Adrenal gland (tissue), 9 donors: ENCODE measurements at regions not wholly inside any gene's neighbourhood (a gene's known extent, or its start where the extent isn't known, plus 50 kb on each side); places are given as distances from the start of the nearest gene placed in this dataset.
A peak's percentile ranks its signal among the peaks of the same experiment; 100 is the strongest.
"Not testable (repeated sequence)": the region's sequence is repeated elsewhere in the genome, so short reads cannot be mapped to it uniquely, and the experiment has no call there.

Experiments
- DNase-seq, 7 donors: peaks; one replicate each; pipeline ENCODE4 v3.0.0-alpha.2; 2019 to 2020
- H3K27ac ChIP-seq, 5 donors: fragments of 200-600 bp; sonication (generic) in 4 of 5; 1 replicate in 3 of 5; 2 replicates in 2 of 5; pipeline versions ENCODE4 v1.5.1 to v1.8.0; 2016 to 2020; ENCODE audit warnings: mild to moderate bottlenecking in 1 of 5
- H3K27me3 ChIP-seq: fragments of 200-600 bp; 2 replicates; pipeline ENCODE4 v1.8.0; 2021
- H3K36me3 ChIP-seq, 2 donors: fragments of 200-600 bp; replicated peaks in 1 of 2; 1 replicate in 1 of 2; 2 replicates in 1 of 2; pipeline versions ENCODE4 v1.5.1 to v1.8.0; 2018 to 2022
- H3K4me1 ChIP-seq, 2 donors: fragments of 200-600 bp; replicated peaks in 1 of 2; 1 replicate in 1 of 2; 2 replicates in 1 of 2; pipeline versions ENCODE4 v1.5.1 to v1.8.0; 2018 to 2021
- H3K4me3 ChIP-seq, 4 donors: fragments of 200-600 bp; sonication (generic) in 3 of 4; one replicate each; pipeline ENCODE4 v1.5.1; 2016 to 2018
- H3K9me3 ChIP-seq, 3 donors: fragments of 200-600 bp; sonication (generic) in 1 of 3; replicated peaks in 1 of 3; 1 replicate in 2 of 3; 2 replicates in 1 of 3; pipeline versions ENCODE4 v1.5.1 to v1.8.0; 2016 to 2021
- POLR2A ChIP-seq, 2 donors: fragments of 450-650 bp; IDR thresholded peaks; one replicate each; pipeline ENCODE4 v1.6.1; 2017; ENCODE audit warnings: antibody characterized with exemption in 2 of 2, mild to moderate bottlenecking in 2 of 2, moderate library complexity in 1 of 2
- WGBS, 4 donors: extraction: QIAGEN DNeasy Blood & Tissue Kit in 2 of 4; methylation state at CpG; one replicate each; pipeline versions ENCODE4 v1.1.5 to v1.1.7; 2013 to 2017; 5-methylcytosine and 5-hydroxymethylcytosine counted together
- intact Hi-C, 2 donors: fragments of 100-400 bp; cut with DNase I; formaldehyde crosslinking; loops; one replicate each; pipeline versions ENCODE4 v1.14.1 to v1.15.0; 2022 to 2023
- TF ChIP-seq, protein P1 (sequence below), 6 experiments: fragments of 450-650 bp in 4 of 6; fragments of 200-600 bp in 2 of 6; sonication (generic) in 1 of 6; IDR thresholded peaks; 1 replicate in 5 of 6; 2 replicates in 1 of 6; pipeline versions ENCODE4 v1.5.1 to v1.8.0; 2016 to 2021; ENCODE audit warnings: antibody characterized with exemption in 6 of 6, mild to moderate bottlenecking in 2 of 6, moderate library complexity in 1 of 6
- donor health status: healthy with polysubstance abuse.
- donor health status: Bipolar disorder and iron deficiency.
- donor health status: DM: yes; HTN: yes; CAD: no.
- donor health status: DM: no; HTN: no; CAD: no.
- donor health status: DM: no; HTN: no; CAD: no.

DNA sequence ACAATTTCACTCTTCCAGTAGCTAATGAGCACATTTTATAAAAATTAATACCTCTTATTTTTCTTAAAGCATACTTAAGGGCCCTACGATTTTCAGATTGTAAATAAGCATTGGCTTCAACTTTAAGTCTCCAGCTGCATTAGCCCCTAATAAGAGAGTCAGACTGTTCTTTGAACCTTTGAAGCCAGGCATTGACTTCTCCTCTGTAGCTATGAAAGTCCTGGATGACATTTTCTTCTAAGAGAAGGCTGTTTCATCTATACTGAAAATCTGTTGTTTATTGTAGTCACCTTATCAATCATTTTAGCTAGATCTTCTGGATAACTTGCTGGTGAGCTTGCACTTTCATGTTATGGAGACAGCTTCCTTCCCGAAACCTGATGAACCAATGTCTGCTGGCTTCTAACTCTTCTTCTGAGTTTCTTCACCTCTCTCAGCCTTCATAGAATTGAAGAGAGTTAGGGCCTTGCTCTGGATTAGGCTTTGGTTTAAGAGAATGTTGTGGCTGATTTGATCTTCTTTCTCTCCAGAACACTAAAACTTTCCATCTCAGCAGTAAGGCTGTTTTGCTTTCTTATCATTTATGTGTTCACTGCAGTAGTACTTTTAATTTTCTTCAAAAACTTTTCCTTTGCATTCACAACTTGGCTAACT is 377.1 kb upstream of the RGS6 start:
- WGBS, 4 donors, result 91 to 97% (median 93%) methylated on average over 2 of the region's 2 CpGs

DNA sequence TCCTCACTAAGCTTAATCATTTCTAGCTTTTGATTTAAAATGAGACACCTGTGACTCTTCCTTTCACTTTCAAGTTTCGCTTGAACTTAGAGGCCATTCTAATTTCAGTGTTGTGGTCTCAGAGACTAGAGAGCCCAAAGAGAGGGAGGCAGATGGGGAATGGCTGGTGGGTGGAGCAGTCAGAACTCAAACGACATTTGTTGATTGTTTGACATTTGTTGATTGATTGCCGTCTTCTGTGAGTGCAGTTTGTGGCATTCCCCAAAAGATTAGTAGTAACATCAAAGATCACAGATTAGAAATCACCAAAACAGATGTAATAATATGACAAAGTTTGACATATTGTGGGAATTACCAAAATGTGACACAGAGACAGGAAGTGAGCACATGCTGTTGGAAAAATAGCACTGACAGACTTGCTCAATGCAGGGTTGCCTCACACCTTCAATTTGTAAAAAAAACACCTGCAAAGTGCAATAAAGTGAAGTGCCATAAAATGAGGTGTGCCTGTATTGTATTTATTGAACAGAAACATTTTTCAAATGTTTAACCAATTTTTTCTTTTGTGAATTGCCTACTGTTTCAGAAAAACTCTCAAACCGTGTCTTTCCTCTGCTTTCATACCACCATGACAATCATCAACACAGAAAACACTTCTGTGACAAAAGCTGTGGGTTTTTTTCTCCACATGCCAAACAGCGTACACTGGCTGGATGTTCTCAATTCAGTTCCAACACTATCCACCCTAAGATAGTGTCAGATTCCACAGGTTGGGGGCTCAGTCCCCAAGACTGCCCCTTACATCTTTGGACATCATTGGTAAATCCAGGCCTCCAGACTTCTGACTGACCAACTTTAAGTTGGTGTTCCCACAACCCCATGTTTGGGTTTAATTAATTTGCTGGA is 376.3 kb upstream of the RGS6 start:
- no peak for DNase-seq
- intact Hi-C loops, result no loop called here
- Histone ChIP-seq H3K27ac (peak overlapping the region in 2 of 5 donors; percentile 46 to 59), H3K9me3 (no peaks in the 10 kb centered on the region), H3K4me1 (peaks cover 5 to 14% of the 10 kb centered on the region in 2 donors), H3K36me3 (no peaks in the 10 kb centered on the region), H3K27me3 (no peaks in the 10 kb centered on the region), H3K4me3 (peak overlapping the region in 1 of 4 donors; percentile 20)
- TF ChIP-seq, protein P1, sequence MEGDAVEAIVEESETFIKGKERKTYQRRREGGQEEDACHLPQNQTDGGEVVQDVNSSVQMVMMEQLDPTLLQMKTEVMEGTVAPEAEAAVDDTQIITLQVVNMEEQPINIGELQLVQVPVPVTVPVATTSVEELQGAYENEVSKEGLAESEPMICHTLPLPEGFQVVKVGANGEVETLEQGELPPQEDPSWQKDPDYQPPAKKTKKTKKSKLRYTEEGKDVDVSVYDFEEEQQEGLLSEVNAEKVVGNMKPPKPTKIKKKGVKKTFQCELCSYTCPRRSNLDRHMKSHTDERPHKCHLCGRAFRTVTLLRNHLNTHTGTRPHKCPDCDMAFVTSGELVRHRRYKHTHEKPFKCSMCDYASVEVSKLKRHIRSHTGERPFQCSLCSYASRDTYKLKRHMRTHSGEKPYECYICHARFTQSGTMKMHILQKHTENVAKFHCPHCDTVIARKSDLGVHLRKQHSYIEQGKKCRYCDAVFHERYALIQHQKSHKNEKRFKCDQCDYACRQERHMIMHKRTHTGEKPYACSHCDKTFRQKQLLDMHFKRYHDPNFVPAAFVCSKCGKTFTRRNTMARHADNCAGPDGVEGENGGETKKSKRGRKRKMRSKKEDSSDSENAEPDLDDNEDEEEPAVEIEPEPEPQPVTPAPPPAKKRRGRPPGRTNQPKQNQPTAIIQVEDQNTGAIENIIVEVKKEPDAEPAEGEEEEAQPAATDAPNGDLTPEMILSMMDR (IDR thresholded peaks at IDR 0.05), result no peak
- no peak for TF ChIP-seq POLR2A (IDR thresholded peaks at IDR 0.05)
- 60 to 67% (median 64%) methylated on average over 5 of the region's 5 CpGs for WGBS, 4 donors

More for the DNA sequence above, 377.1 kb upstream of the RGS6 start:
- Histone ChIP-seq H3K4me1 (peaks cover 5 to 14% of the 10 kb centered on the region in 2 donors), H3K4me3 (peak overlapping the region in 1 of 4 donors; percentile 20), H3K9me3 (no peaks in the 10 kb centered on the region), H3K27me3 (no peaks in the 10 kb centered on the region), H3K36me3 (no peaks in the 10 kb centered on the region), H3K27ac (peak overlapping the region in 1 of 5 donors; percentile 46)
- intact Hi-C loops, result no loop called here
- TF ChIP-seq POLR2A (IDR thresholded peaks at IDR 0.05), result no peak
- TF ChIP-seq, protein P1 (IDR thresholded peaks at IDR 0.05), result no peak
- no peak for DNase-seq

DNA sequence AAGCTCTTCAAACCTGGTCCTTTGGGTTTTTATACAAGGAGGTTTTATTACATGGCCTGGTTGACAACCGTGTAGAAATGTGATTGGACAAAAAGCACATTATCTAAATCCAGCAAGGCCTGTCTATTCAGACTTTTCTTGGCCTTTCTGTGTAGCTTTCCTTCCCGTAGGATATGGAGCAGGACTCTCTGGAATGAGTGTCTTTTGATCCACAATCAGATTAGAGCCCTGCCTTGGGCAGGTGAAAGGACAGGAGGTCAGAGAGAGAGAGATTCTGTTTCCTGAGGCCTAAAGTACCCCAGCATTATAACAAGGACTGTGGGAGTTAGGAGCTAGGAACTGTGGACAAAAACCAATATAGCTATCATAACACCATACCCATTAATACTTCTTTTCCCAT is 375.5 kb upstream of the RGS6 start:
- no peak overlapping the region for H3K4me3 ChIP-seq
- WGBS, 4 donors, result 86 to 89% (median 88%) methylated on average over 2 of the region's 2 CpGs
- H3K9me3 ChIP-seq, result no peaks in the 10 kb centered on the region
- H3K36me3 ChIP-seq, result no peaks in the 10 kb centered on the region
- no peaks in the 10 kb centered on the region for H3K27me3 ChIP-seq
- intact Hi-C loops, result no loop called here
- TF ChIP-seq POLR2A (IDR thresholded peaks at IDR 0.05), result no peak
- TF ChIP-seq, protein P1 (IDR thresholded peaks at IDR 0.05), result no peak
- H3K27ac ChIP-seq, result no peak overlapping the region
- DNase-seq, result no peak
- H3K4me1 ChIP-seq, result peaks cover 5 to 14% of the 10 kb centered on the region in 2 donors

DNA sequence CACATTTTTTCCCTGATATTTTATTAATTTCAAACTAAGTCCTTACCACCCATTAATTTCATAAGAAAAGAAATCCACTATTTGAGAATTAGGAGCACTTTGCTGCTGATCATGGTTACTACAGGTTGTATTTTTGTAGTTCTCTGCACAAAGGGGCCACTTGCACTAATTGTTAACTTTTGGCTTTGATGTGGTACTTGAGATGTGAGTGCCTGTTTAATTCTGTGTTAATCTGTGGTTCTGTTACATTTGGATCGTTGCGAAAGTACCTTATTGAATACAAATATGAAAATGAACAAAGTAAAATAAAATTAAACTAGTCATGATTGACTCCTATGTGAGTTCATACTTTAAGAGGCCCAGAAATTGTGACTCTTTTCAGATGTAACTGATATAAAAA is 374.9 kb upstream of the RGS6 start:
- Histone ChIP-seq H3K9me3 (no peaks in the 10 kb centered on the region), H3K4me1 (peaks cover 5 to 14% of the 10 kb centered on the region in 2 donors), H3K27ac (no peak overlapping the region), H3K36me3 (no peaks in the 10 kb centered on the region), H3K27me3 (no peaks in the 10 kb centered on the region), H3K4me3 (no peak overlapping the region)
- DNase-seq, result no peak
- intact Hi-C loops, result no loop called here
- 96 to 98% (median 98%) methylated on average over 2 of the region's 2 CpGs for WGBS, 4 donors
- no peak for TF ChIP-seq POLR2A (IDR thresholded peaks at IDR 0.05)
- TF ChIP-seq, protein P1 (IDR thresholded peaks at IDR 0.05), result no peak

DNA sequence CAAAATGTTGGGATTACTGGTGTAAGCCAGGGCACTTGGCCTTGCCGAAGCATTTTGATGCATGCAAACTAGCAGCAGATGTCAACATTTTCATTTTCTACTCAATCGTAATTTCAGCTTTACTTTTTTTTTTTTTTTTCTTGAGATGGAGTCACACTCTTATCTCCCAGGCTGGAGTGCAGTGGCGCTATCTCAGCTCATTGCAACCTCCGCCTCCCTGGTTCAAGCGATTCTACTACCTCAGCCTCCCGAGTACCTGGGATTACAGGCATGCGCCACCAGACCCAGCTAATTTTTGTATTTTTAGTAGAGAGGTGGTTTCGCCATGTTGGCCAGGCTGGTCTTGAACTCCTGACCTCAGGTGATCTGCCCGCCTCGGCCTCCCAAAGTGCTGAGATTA is 373.3 kb upstream of the RGS6 start:
- intact Hi-C loops, H3K36me3 ChIP-seq, DNase-seq, H3K27ac ChIP-seq, H3K27me3 ChIP-seq, H3K4me3 ChIP-seq, H3K9me3 ChIP-seq: not testable (repeated sequence)
- WGBS, 4 donors, result 90 to 98% (median 95%) methylated on average over 10 of the region's 10 CpGs
- peaks cover 12 to 13% of the 10 kb centered on the region in 2 donors for H3K4me1 ChIP-seq
